ENCODE measurements at regions not wholly inside any gene's neighbourhood (a gene's known extent, or its start where the extent isn't known, plus 50 kb on each side); places are given as distances from the start of the nearest gene placed in this dataset.

DNA sequence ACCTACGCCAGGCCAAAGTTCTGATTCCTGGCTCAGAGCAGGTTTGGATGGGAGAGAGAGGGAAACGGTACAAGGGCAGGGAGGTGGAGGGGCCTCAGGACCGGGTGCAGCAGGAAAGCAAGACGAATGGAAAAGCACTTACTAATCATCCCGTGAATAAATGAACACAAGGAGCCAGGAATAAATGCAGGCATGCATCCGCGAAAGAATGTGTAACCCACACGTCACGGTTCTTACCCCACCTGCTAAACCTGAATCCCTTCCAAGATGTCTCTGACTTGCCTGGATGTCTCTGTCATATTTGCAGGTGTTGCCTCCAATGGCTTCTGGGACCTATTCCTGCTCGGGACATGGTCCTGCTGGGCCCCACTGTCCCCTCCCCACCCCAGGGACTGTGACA lies 335.2 kb upstream of the RNF32 start:
- no peaks in the 10 kb centered on the region for H3K27me3 ChIP-seq (replicated peaks in 1 of 4; ENCODE audit: control extremely low read depth in 1 of 4, control insufficient read depth in 3 of 4, insufficient read depth in 4 of 4, low read length in 3 of 4)
- no peak overlapping the region for H3K9ac ChIP-seq (ENCODE audit: low read length)
- ATAC-seq (ENCODE audit: low read depth) (no peak), DNase-seq (no peak)
- H3K4me3 ChIP-seq (ENCODE audit: control extremely low read depth in 1 of 5, extremely low read depth in 1 of 5, insufficient read depth in 1 of 5, low read depth in 2 of 5, low read length in 4 of 5) = no peak overlapping the region
- no peak overlapping the region for H3K27ac ChIP-seq (ENCODE audit: low read length in 2 of 2)
- no peak overlapping the region for H2AFZ ChIP-seq (ENCODE audit: insufficient read depth, low read depth, low read length, poor library complexity, severe bottlenecking)
- Mint-ChIP-seq H3K4me1 (no peaks in the 10 kb centered on the region), H3K9me3 (ENCODE audit: insufficient read depth) (peaks cover 2% of the 10 kb centered on the region), H3K27me3 (no peaks in the 10 kb centered on the region), H3K4me3 (no peak overlapping the region), H3K27ac (no peak overlapping the region)
- intact Hi-C loops (cut with micrococcal nuclease) = no loop called here
- no peaks in the 10 kb centered on the region for H3K36me3 ChIP-seq (replicated peaks in 1 of 2; ENCODE audit: control extremely low read depth in 1 of 2, control insufficient read depth in 1 of 2, extremely low read depth in 1 of 2, insufficient read depth in 2 of 2, low read length in 1 of 2)
- WGBS (ENCODE audit: insufficient coverage) = 81% methylated on average over 9 of the region's 10 CpGs
- H3K79me2 ChIP-seq (ENCODE audit: control insufficient read depth, insufficient read depth, low read length) = no peaks in the 10 kb centered on the region
- peaks cover 0 to 6% (median 0%) of the 10 kb centered on the region in 3 donors for H3K9me3 ChIP-seq (ENCODE audit: control extremely low read depth in 1 of 3, control insufficient read depth in 2 of 3, insufficient read depth in 1 of 3, low read length in 2 of 3)
- ChIA-PET CTCF (interaction anchor here (0.9 kb wide), 1 partner anchor 9 kb away, joined by 3 read pairs; no protein-coding TSS in a partner anchor), POLR2A (no interaction called here)
- no peaks in the 10 kb centered on the region for H3K4me1 ChIP-seq (ENCODE audit: control insufficient read depth in 2 of 2, insufficient read depth in 2 of 2, low read length in 2 of 2)
- no peaks in the 10 kb centered on the region for H4K20me1 ChIP-seq (ENCODE audit: control insufficient read depth, insufficient read depth, low read length, poor library complexity, severe bottlenecking)
- H3K4me2 ChIP-seq (replicated peaks; ENCODE audit: low read depth, low read length, poor library complexity, severe bottlenecking) = no peak overlapping the region
- TF ChIP-seq EZH2 (IDR thresholded peaks at IDR 0.05; ENCODE audit: borderline replicate concordance, insufficient read depth, low read depth, low read length, poor library complexity, severe bottlenecking) = no peak
- no peak for TF ChIP-seq CTCF (IDR thresholded peaks at IDR 0.05)

DNA sequence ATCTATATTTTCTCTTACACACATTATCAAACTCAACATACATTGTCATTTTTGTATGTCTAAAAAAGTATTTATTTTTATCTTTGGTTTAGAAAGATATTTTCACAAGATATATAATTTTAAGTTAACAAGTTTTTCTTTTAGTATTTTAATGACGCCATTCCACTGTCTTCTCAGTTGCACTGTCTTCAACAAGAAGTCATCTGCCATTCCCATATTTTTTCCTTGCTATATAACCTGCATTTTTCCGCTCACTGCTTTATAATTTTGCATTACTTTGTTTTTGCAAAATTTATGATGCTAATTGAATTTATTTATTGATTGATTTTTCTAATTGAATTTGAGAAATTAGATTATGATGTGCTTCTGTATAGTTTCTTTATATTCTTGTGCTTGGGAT lies 357.8 kb upstream of the RNF32 start:
- WGBS (ENCODE audit: insufficient coverage) = no CpG with 5 or more reads among the region's 2 CpGs
- Histone ChIP-seq H3K27me3 (replicated peaks in 1 of 4; ENCODE audit: control extremely low read depth in 1 of 4, control insufficient read depth in 3 of 4, insufficient read depth in 4 of 4, low read length in 3 of 4) (no peaks in the 10 kb centered on the region), H3K27ac (ENCODE audit: low read length in 2 of 2) (no peak overlapping the region), H3K9me3 (ENCODE audit: control extremely low read depth in 1 of 3, control insufficient read depth in 2 of 3, insufficient read depth in 1 of 3, low read length in 2 of 3) (peaks cover 0 to 5% (median 4%) of the 10 kb centered on the region in 3 donors), H2AFZ (ENCODE audit: insufficient read depth, low read depth, low read length, poor library complexity, severe bottlenecking) (no peak overlapping the region), H4K20me1 (ENCODE audit: control insufficient read depth, insufficient read depth, low read length, poor library complexity, severe bottlenecking) (no peaks in the 10 kb centered on the region), H3K4me3 (ENCODE audit: control extremely low read depth in 1 of 5, extremely low read depth in 1 of 5, insufficient read depth in 1 of 5, low read depth in 2 of 5, low read length in 4 of 5) (no peak overlapping the region), H3K4me2 (replicated peaks; ENCODE audit: low read depth, low read length, poor library complexity, severe bottlenecking) (no peak overlapping the region), H3K4me1 (ENCODE audit: control insufficient read depth in 2 of 2, insufficient read depth in 2 of 2, low read length in 2 of 2) (no peaks in the 10 kb centered on the region), H3K36me3 (replicated peaks in 1 of 2; ENCODE audit: control extremely low read depth in 1 of 2, control insufficient read depth in 1 of 2, extremely low read depth in 1 of 2, insufficient read depth in 2 of 2, low read length in 1 of 2) (no peaks in the 10 kb centered on the region), H3K9ac (ENCODE audit: low read length) (no peak overlapping the region), H3K79me2 (ENCODE audit: control insufficient read depth, insufficient read depth, low read length) (no peaks in the 10 kb centered on the region)
- peaks cover 4% of the 10 kb centered on the region for H3K9me3 Mint-ChIP-seq (ENCODE audit: insufficient read depth)
- no peak overlapping the region for H3K27ac Mint-ChIP-seq
- ChIA-PET POLR2A (no interaction called here), CTCF (no interaction called here)
- no peaks in the 10 kb centered on the region for H3K4me1 Mint-ChIP-seq
- DNase-seq (no peak), ATAC-seq (ENCODE audit: low read depth) (no peak)
- TF ChIP-seq EZH2 (IDR thresholded peaks at IDR 0.05; ENCODE audit: borderline replicate concordance, insufficient read depth, low read depth, low read length, poor library complexity, severe bottlenecking) (no peak), CTCF (IDR thresholded peaks at IDR 0.05) (no peak)
- no peak overlapping the region for H3K4me3 Mint-ChIP-seq
- no peaks in the 10 kb centered on the region for H3K27me3 Mint-ChIP-seq
- intact Hi-C loops (cut with micrococcal nuclease) = no loop called here

Measured in B cell (primary cell).